Testis (tissue), 2 donors: ENCODE measurements at regions not wholly inside any gene's neighbourhood (a gene's known extent, or its start where the extent isn't known, plus 50 kb on each side); places are given as distances from the start of the nearest gene placed in this dataset.

Experiments used
- DNase-seq: peaks from one replicate; pipeline ENCODE4 v3.0.0-alpha.2; 2019
- H3K27ac ChIP-seq, 2 donors: fragments of 200-600 bp; sonication (generic); one replicate each; pipeline ENCODE4 v1.5.1; 2019
- H3K27me3 ChIP-seq: fragments of 200-600 bp; sonication (generic); one replicate; pipeline ENCODE4 v1.5.1; 2019
- H3K36me3 ChIP-seq: fragments of 200-600 bp; sonication (generic); one replicate; pipeline ENCODE4 v1.5.1; 2017; ENCODE audit warnings: low read depth; ENCODE audit errors: missing control alignments
- H3K4me1 ChIP-seq: fragments of 200-600 bp; sonication (generic); one replicate; pipeline ENCODE4 v1.5.1; 2019
- H3K4me3 ChIP-seq, 2 donors: fragments of 200-600 bp; sonication (generic); one replicate each; pipeline ENCODE4 v1.5.1; 2017 to 2019
- H3K9me3 ChIP-seq: fragments of 200-600 bp; sonication (generic); one replicate; pipeline ENCODE4 v1.5.1; 2017
- CTCF ChIP-seq, 3 experiments: fragments of 450-650 bp in 2 of 3; fragments of 200-600 bp in 1 of 3; sonication (generic) in 1 of 3; IDR thresholded peaks; one replicate each; pipeline ENCODE4 v1.5.1; 2016 to 2019; ENCODE audit warnings: antibody characterized with exemption in 3 of 3, mild to moderate bottlenecking in 2 of 3, moderate library complexity in 1 of 3
- POLR2A ChIP-seq: fragments of 450-650 bp; IDR thresholded peaks from one replicate; pipeline ENCODE4 v1.6.1; 2017; ENCODE audit warnings: antibody characterized with exemption, mild to moderate bottlenecking, moderate library complexity
- WGBS, 2 donors: methylation state at CpG; one replicate each; pipeline ENCODE4 v1.1.5; 2018; 5-methylcytosine and 5-hydroxymethylcytosine counted together
- intact Hi-C: fragments of 100-400 bp; cut with DNase I; formaldehyde crosslinking; loops from one replicate; pipeline ENCODE4 v1.15.1; 2023; ENCODE audit warnings: low total_unique reads

GRCh38 chr4:132824761-132825160, 324.3 kb upstream of the PCDH10 start:
- Histone ChIP-seq H3K36me3 (no peaks in the 10 kb centered on the region), H3K4me3 (no peak overlapping the region), H3K9me3 (no peaks in the 10 kb centered on the region), H3K4me1 (no peaks in the 10 kb centered on the region), H3K27ac (no peak overlapping the region), H3K27me3 (no peaks in the 10 kb centered on the region)
- 83 to 89% methylated on average over 8 of the region's 8 CpGs for WGBS, 2 donors
- intact Hi-C loops: no loop called here
- TF ChIP-seq CTCF (IDR thresholded peaks at IDR 0.05) (no peak), POLR2A (no peak)
- no peak for DNase-seq

- Histone ChIP-seq H3K27me3 (no peaks in the 10 kb centered on the region), H3K4me3 (no peak overlapping the region), H3K27ac (no peak overlapping the region), H3K9me3 (no peaks in the 10 kb centered on the region), H3K4me1 (no peaks in the 10 kb centered on the region), H3K36me3 (no peaks in the 10 kb centered on the region)
- no peak for DNase-seq
- TF ChIP-seq POLR2A: no peak
- no peak for TF ChIP-seq CTCF (IDR thresholded peaks at IDR 0.05)
- WGBS, 2 donors: 41 to 44% methylated on average over 4 of the region's 4 CpGs
- intact Hi-C loops: no loop called here
Measured at GRCh38 chr4:132827522-132827921, 321.6 kb upstream of the PCDH10 start.

GRCh38 chr4:132838244-132838643, 310.9 kb upstream of the PCDH10 start:
- Histone ChIP-seq H3K27me3 (no peaks in the 10 kb centered on the region), H3K27ac (no peak overlapping the region), H3K9me3 (no peaks in the 10 kb centered on the region), H3K4me3 (no peak overlapping the region), H3K36me3 (no peaks in the 10 kb centered on the region), H3K4me1 (no peaks in the 10 kb centered on the region)
- whole genome bisulfite sequencing, 2 donors: 94 to 95% methylated on average over 2 of the region's 2 CpGs
- intact Hi-C loops: no loop called here
- no peak for TF ChIP-seq POLR2A
- no peak for TF ChIP-seq CTCF (IDR thresholded peaks at IDR 0.05)
- DNase-seq: no peak

- TF ChIP-seq CTCF (IDR thresholded peaks at IDR 0.05) (no peak), POLR2A (no peak)
- intact Hi-C loops: no loop called here
- Histone ChIP-seq H3K27ac (no peak overlapping the region), H3K4me1 (no peaks in the 10 kb centered on the region), H3K36me3 (no peaks in the 10 kb centered on the region), H3K4me3 (no peak overlapping the region), H3K27me3 (no peaks in the 10 kb centered on the region), H3K9me3 (no peaks in the 10 kb centered on the region)
- DNase-seq: no peak
Measured at GRCh38 chr4:132839070-132839469, 310.0 kb upstream of the PCDH10 start.

GRCh38 chr4:132859929-132860328, 289.2 kb upstream of the PCDH10 start:
- 78 to 89% methylated on average over 1 of the region's 1 CpG for WGBS, 2 donors
- H3K27ac ChIP-seq: no peak overlapping the region
- TF ChIP-seq CTCF (IDR thresholded peaks at IDR 0.05) (no peak), POLR2A (no peak)
- no peaks in the 10 kb centered on the region for H3K4me1 ChIP-seq
- H3K27me3 ChIP-seq: no peaks in the 10 kb centered on the region
- no peaks in the 10 kb centered on the region for H3K9me3 ChIP-seq
- no peaks in the 10 kb centered on the region for H3K36me3 ChIP-seq
- H3K4me3 ChIP-seq: no peak overlapping the region
- no peak for DNase-seq
- intact Hi-C loops: no loop called here
